CD4-positive, alpha-beta T cell treated with Interleukin-15 for 1 hour (primary cell): ENCODE measurements at regions not wholly inside any gene's neighbourhood (a gene's known extent, or its start where the extent isn't known, plus 50 kb on each side); places are given as distances from the start of the nearest gene placed in this dataset.
"Not testable (repeated sequence)": the region's sequence is repeated elsewhere in the genome, so short reads cannot be mapped to it uniquely, and the experiment has no call there.

ENCODE experiments used
- DNase-seq: peaks from one replicate; pipeline ENCODE4 v3.0.0-alpha.2; 2020

DNA sequence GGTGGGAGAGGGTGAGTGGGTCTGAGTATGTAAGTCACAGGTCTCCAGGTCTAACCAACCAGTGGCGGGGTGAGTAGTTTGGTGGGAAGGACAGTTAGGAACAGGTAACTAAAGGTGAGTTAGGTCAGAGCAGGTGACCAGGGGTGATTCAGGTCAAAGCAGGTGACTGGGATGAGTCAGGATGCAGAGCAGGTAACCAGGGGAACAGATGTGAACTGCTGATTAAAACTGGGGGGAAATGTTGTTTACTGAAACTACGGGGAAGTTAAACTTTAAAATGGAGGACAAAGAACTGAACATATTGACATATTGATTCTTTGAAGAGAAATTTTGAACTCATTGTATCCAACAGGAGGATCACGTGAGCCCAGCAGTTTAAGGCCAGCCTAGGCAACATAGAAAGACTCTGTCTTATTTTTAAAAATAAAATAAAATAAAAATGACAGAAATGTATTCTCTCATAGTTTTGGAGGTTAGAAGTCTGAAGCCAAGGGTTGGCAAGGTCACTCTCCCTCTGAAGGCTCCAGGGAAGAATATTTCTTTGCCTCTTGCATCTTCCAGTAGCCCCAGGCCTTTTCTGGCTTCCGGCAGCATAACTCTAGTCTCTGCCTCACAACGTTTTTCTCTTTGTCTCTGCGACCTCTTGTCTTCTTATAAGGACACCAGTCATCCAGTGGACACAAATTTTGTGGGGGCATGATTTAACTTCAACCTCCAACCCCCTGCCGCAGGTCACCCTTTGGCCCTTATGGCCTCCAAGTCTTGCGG, 64.3 kb upstream of the TINAGL1 start:
- no peak for DNase-seq

DNA sequence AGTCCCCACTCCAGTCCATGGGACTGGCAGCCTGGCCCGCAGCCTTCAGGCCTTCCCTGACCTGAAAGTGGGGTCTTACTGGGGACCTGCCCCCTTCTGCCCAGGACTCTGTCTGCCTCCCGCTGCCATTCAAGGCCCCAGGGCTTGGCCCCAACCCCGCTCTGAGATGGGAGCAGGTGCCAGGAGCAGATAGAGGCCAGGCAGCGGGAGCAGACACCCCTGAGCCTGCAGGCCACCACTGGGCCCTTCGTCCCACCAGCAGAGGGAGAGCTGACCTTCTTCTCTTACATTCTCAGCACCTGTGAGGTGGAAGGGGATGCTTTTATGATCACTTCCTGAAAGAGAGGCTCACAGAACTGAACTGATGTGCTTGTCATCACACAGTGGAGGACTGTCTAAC, 62.2 kb upstream of the TINAGL1 start:
- DNase-seq: no peak

DNA sequence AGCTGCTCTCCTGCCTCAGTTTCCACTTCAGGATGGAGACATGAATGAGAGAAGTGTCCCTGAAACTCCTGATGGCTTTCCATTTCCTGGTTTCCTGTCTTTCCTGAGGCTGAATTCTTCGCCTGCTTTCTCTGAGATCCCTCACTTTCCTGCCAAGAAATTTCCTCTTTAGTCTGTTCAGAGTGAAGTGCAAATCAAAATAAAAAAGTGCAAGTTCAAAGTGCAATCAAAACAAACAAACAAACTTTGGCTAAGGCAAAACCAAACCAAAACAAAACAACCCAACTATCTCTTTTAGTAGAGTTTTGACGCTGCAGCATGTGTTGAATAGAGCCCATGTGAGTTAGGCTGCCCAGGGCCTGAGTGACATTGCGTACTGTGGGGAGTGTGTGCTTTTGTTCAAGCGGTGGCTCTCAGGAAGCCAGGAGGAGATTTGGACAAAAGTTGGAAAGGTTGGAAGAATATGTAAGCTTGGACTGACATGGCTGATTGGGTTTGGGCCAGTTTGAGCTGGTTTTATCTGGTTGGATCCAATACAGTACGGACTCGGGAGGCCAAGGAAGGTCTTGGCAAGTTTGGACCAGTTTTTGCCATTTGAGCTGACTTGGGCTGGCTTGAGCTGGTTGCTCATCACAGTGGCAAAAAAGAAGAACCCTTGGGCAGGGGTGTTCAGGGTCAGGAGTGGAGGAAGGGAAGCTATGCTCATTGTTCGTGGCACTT, 61.1 kb upstream of the TINAGL1 start:
- no peak for DNase-seq

DNA sequence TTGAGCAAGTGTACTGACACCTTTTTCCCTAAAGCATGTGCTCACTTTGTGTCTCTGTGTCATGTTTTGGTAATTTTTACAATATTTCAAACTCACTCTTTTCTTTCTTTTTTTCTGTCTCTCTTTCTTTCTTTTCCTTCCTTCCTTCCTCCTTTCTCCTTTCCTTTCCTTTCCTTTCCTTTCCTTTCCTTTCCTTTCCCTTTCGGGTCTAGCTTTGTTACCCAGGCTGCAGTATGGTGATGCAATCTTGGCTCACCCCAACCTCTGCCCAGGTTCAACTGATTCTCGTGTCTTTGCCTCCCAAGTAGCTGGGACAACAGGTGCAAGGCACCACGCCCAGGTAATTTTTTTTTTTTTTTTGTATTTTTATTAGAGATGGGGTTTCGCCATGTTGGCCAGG, 60.4 kb upstream of the TINAGL1 start:
- no peak for DNase-seq

DNA sequence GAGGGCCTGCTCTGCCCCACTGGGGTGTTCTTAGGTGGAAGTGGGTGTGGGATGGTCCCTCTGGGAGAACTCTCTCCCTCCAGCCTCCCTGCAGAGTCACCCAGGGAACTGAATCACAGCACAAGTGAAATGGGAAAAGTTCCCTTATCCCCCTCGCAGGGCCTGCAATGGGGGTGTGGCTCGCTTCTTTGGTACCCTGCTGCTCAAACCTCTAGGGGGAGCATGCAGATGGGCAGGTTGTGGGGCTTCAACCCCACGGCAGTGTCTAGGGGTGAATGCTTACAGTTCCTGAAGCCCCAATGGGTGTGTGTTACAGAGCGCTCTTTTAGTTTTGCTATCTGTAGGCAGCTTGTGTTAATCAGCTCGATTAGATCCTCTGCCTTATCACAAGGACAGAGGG, 59.0 kb upstream of the TINAGL1 start:
- DNase-seq: no peak

DNA sequence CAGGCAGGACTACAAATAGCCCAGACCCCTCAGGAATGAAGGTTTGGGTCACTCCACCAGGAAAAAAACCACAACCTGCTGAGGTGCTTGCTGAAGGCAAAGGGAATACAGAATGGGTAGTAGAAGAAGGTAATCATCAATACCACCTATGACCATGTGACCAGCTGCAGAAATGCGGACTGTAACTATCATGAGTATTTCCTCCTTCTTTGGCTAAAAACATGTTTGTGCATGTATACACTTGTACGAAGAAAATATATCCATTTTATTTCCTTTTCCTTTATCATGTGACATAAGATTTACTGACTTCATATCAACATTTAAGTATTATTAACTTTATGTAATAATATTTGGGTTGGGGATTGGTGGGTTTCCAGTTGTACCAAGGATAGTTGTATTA, 58.3 kb upstream of the TINAGL1 start:
- not testable (repeated sequence) for DNase-seq

DNA sequence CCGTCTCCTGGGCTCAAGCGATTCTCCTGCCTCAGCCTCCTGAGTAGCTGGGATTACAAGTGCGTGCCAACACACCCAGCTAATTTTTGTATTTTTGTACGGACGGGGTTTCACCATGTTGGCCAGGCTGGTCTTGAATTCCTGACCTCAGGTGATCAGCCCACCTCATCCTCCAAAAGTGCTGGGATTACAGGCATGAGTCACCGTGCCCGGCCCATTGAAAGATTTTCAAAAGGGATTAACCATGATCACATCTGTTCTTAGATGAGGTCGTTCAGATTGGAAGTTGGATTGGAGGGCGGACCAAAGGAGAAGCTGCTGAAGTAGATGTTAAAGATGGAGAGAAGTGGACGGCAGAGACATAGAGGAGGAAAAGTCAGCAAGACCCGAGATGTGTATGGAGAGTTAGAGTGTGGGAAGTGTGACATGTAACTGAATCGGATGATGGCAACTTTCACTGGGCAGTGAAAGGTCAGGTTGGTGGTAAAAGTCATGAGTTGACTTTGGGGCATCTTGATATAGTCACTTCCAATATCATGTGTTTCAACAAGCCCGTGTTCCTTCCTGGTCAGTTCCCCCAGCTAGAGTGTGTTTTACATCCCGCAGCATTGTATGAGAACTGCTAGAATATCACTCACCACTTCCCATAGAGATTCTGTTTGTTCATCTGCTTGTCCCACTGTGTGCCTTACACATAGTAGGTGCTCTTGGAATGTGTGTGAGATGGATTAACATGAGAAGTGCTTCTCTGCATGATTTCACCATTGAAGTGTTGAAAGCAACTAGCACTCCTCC, 54.4 kb upstream of the TINAGL1 start:
- DNase-seq: no peak

DNA sequence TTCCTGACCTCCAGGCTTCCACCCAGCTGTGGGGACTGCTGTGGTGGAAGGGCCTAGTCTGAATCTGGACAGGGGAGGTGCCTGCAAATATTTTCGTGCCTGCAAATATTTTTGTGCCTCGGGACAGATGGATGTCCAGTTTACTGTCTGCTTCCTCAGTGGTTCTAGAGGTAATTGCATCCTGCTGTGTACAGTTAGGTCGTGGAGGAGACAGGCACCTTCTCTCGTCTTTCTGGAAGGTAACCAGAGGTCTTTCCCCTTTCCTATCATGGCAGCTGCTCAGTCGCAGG, 53.8 kb upstream of the TINAGL1 start:
- DNase-seq: no peak

DNA sequence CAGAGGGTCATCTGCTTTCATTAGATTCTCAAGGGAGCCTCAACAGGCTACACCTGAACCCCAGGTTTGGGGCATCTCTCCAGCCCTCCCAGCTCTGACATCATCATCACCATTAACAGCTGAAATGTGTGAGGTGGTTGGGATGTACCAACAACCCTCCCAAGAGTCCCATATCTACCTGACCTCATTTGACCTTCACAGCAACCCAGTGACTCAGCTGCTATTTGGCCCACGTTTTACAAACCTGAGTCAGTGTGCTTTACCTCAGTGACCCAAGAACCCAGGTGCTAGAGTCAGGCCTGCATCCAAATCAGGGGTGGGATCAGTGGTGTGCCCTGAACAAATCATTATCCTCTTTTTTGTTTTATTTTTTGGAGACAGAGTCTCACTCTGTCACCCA, 53.3 kb upstream of the TINAGL1 start:
- DNase-seq: no peak

DNA sequence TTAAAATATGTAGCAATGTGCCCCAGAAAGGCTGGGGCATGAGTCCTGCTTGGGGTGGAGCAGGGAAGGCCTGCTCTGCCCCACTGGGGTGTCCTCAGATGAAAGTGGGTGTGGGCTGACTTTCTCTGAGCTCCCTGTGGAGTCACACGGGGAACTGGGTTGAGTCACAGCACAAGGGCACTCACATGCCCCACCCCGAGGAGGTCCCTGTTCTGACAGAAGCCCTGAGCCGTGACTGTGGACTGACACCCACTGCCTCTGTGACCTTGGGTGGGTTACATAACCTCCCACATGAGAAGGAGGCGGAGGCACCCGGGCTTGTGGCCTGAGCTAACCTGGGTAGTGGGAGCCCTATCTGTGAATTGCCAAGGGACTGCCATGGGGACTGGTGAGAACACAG, 52.5 kb upstream of the TINAGL1 start:
- peak; percentile 88 for DNase-seq

DNA sequence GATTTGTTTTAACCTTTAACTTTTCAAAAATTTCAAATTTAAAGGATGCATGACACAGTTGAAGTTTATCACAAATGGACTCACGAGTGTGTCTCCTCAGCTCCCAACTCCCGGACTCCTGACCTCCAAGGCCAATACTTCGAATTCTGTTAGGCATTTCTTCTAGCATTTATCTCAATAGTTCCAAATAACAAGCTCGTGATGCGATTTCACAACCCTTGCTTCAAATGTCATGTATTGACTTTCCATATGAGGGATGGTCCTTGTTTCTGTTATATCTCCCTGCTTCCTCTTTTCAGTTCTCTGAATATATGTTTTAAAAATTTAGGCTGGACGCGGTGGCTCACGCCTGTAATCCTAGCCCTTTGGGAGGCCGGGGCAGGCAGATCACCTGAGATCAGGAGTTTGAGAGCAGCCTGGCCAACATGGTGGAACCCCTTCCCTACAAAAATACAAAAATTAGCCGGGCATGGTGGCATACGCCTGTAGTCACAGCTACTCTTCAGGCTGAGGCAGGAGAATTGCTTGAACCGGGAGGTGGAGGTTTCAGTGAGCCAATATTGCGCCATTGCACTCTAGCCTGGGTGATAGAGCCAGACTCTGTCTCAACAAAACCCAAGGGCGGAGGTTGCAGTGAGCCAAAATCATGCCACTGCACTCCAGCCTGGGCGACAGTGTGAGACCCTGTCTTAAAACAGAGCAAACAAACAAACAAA, 52.0 kb upstream of the TINAGL1 start:
- DNase-seq: peak; percentile 36
